ENCODE measurements at regions not wholly inside any gene's neighbourhood (a gene's known extent, or its start where the extent isn't known, plus 50 kb on each side); places are given as distances from the start of the nearest gene placed in this dataset.

DNA sequence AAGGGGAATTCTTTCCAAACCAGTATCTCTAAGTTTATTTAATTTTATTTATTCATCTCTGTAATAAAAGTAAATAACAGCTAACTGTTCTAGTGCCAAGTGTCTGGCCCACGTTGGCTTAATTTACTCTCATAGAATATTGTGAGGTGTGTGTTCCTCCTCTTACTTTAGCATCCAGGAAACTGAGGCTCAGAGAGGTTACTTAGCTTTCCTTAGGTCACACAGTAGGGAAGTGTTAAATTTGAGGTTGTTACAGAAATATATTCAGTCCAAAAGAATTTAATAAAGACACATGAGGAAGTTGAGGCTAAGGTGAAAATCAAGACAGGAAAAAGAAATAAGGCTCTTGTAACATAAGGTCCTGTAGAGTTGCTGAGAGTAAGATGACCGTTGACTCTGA, 84.4 kb upstream of the MRPS22 start:
- DNase-seq (ENCODE audit: low read depth, low spot score) (no peak), ATAC-seq (no peak)
- Histone ChIP-seq H3K4me1 (ENCODE audit: control insufficient read depth, insufficient read depth, low read length) (no peaks in the 10 kb centered on the region), H3K36me3 (ENCODE audit: control insufficient read depth, insufficient read depth, low read length) (no peaks in the 10 kb centered on the region), H3K27me3 (ENCODE audit: control insufficient read depth, insufficient read depth, low read length) (no peaks in the 10 kb centered on the region), H3K9me3 (ENCODE audit: control insufficient read depth, insufficient read depth, low read depth, low read length) (no peaks in the 10 kb centered on the region), H3K27ac (ENCODE audit: low read length) (no peak overlapping the region), H3K4me3 (ENCODE audit: low read depth in 2 of 2, low read length in 2 of 2) (no peak overlapping the region)
- in situ Hi-C loops (cut with HindIII; ENCODE audit: low pct_unique_long_range_greater_than_20kb, low sequenced_read_pairs) = no loop called here
- CTCF ChIA-PET = no interaction called here
- TF ChIP-seq TCF7L2 (IDR thresholded peaks at IDR 0.05; ENCODE audit: low read depth, low read length) (no peak), POLR2AphosphoS5 (IDR thresholded peaks at IDR 0.05; ENCODE audit: low read depth, low read length) (no peak), SIN3A (IDR thresholded peaks at IDR 0.05; ENCODE audit: borderline replicate concordance, insufficient read depth, low read depth, low read length) (no peak)
- TF ChIP-seq, protein P1, sequence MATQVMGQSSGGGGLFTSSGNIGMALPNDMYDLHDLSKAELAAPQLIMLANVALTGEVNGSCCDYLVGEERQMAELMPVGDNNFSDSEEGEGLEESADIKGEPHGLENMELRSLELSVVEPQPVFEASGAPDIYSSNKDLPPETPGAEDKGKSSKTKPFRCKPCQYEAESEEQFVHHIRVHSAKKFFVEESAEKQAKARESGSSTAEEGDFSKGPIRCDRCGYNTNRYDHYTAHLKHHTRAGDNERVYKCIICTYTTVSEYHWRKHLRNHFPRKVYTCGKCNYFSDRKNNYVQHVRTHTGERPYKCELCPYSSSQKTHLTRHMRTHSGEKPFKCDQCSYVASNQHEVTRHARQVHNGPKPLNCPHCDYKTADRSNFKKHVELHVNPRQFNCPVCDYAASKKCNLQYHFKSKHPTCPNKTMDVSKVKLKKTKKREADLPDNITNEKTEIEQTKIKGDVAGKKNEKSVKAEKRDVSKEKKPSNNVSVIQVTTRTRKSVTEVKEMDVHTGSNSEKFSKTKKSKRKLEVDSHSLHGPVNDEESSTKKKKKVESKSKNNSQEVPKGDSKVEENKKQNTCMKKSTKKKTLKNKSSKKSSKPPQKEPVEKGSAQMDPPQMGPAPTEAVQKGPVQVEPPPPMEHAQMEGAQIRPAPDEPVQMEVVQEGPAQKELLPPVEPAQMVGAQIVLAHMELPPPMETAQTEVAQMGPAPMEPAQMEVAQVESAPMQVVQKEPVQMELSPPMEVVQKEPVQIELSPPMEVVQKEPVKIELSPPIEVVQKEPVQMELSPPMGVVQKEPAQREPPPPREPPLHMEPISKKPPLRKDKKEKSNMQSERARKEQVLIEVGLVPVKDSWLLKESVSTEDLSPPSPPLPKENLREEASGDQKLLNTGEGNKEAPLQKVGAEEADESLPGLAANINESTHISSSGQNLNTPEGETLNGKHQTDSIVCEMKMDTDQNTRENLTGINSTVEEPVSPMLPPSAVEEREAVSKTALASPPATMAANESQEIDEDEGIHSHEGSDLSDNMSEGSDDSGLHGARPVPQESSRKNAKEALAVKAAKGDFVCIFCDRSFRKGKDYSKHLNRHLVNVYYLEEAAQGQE (IDR thresholded peaks at IDR 0.05; ENCODE audit: insufficient read depth in 1 of 2, low read depth in 2 of 2, low read length in 1 of 2) = no peak
- TF ChIP-seq, protein P2, sequence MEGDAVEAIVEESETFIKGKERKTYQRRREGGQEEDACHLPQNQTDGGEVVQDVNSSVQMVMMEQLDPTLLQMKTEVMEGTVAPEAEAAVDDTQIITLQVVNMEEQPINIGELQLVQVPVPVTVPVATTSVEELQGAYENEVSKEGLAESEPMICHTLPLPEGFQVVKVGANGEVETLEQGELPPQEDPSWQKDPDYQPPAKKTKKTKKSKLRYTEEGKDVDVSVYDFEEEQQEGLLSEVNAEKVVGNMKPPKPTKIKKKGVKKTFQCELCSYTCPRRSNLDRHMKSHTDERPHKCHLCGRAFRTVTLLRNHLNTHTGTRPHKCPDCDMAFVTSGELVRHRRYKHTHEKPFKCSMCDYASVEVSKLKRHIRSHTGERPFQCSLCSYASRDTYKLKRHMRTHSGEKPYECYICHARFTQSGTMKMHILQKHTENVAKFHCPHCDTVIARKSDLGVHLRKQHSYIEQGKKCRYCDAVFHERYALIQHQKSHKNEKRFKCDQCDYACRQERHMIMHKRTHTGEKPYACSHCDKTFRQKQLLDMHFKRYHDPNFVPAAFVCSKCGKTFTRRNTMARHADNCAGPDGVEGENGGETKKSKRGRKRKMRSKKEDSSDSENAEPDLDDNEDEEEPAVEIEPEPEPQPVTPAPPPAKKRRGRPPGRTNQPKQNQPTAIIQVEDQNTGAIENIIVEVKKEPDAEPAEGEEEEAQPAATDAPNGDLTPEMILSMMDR (IDR thresholded peaks at IDR 0.05) = no peak
- POLR2A ChIA-PET = no interaction called here
- intact Hi-C loops (cut with micrococcal nuclease; ENCODE audit: unreplicated experiment) = no loop called here
- no TSS peak for BruUV-seq (replicated peaks)

DNA sequence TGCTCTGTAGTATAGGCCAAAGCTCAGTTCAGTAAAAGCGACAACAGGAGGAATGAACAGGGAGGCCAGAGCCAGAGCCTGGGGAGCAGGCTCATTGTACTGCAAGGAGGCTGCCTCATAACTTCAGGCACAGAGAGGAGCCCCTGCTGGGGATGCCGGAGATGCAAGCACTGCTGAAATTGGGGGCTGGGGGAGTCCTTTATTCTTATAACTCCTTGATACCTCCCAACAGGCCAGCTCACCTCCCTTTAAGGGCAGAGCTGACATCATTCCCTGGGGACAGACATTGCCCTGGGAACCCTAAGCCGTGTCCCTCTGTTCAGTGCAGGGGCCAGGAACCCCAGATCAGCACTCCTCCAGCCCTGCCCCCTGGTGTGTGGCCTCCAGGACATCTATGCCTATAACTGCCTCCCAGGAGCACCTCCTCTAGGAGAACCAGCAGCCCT, 83.8 kb upstream of the MRPS22 start:
- ATAC-seq = peak; percentile 59
- H3K27ac ChIP-seq (ENCODE audit: low read length) = no peak overlapping the region
- DNase-seq (ENCODE audit: low read depth, low spot score) = no peak
- in situ Hi-C loops (cut with HindIII; ENCODE audit: low pct_unique_long_range_greater_than_20kb, low sequenced_read_pairs) (no loop called here), intact Hi-C loops (cut with micrococcal nuclease; ENCODE audit: unreplicated experiment) (no loop called here)
- ChIA-PET CTCF (no interaction called here), POLR2A (no interaction called here)
- H3K27me3 ChIP-seq (ENCODE audit: control insufficient read depth, insufficient read depth, low read length) = no peaks in the 10 kb centered on the region
- TF ChIP-seq, protein P1 (IDR thresholded peaks at IDR 0.05; ENCODE audit: insufficient read depth in 1 of 2, low read depth in 2 of 2, low read length in 1 of 2) = no peak
- TF ChIP-seq TCF7L2 (IDR thresholded peaks at IDR 0.05; ENCODE audit: low read depth, low read length) = no peak
- no peak for TF ChIP-seq POLR2AphosphoS5 (IDR thresholded peaks at IDR 0.05; ENCODE audit: low read depth, low read length)
- TF ChIP-seq SIN3A (IDR thresholded peaks at IDR 0.05; ENCODE audit: borderline replicate concordance, insufficient read depth, low read depth, low read length) = no peak
- TF ChIP-seq, protein P2 (IDR thresholded peaks at IDR 0.05) = no peak
- no peaks in the 10 kb centered on the region for H3K36me3 ChIP-seq (ENCODE audit: control insufficient read depth, insufficient read depth, low read length)
- no peak overlapping the region for H3K4me3 ChIP-seq (ENCODE audit: low read depth in 2 of 2, low read length in 2 of 2)
- BruUV-seq (replicated peaks) = no TSS peak
- no peaks in the 10 kb centered on the region for H3K4me1 ChIP-seq (ENCODE audit: control insufficient read depth, insufficient read depth, low read length)
- H3K9me3 ChIP-seq (ENCODE audit: control insufficient read depth, insufficient read depth, low read depth, low read length) = no peaks in the 10 kb centered on the region

Measured in Panc1 (cell line).